Colonic mucosa (tissue), 4 donors: ENCODE measurements at regions not wholly inside any gene's neighbourhood (a gene's known extent, or its start where the extent isn't known, plus 50 kb on each side); places are given as distances from the start of the nearest gene placed in this dataset.

Source experiments
- DNase-seq: peaks from one replicate; pipeline ENCODE4 v3.0.0-alpha.2; 2020
- H3K27ac ChIP-seq: fragments of 200-600 bp; one replicate; pipeline ENCODE4 v1.8.0; 2021
- H3K27me3 ChIP-seq: fragments of 200-600 bp; one replicate; pipeline ENCODE4 v1.8.0; 2021
- H3K36me3 ChIP-seq: fragments of 200-600 bp; one replicate; pipeline ENCODE4 v1.8.0; 2021
- H3K4me1 ChIP-seq: fragments of 200-600 bp; one replicate; pipeline ENCODE4 v1.8.0; 2021; ENCODE audit warnings: mild to moderate bottlenecking
- H3K4me3 ChIP-seq: fragments of 200-600 bp; one replicate; pipeline ENCODE4 v1.8.0; 2021
- H3K9ac ChIP-seq, 2 donors: one replicate each; pipeline ENCODE4 v1.7.0; 2013; ENCODE audit warnings: control low read depth in 2 of 2, low read depth in 2 of 2, low read length in 2 of 2
- H3K9me3 ChIP-seq: fragments of 200-600 bp; one replicate; pipeline ENCODE4 v1.8.0; 2021
- intact Hi-C: fragments of 100-400 bp; cut with DNase I; formaldehyde crosslinking; loops from one replicate; pipeline ENCODE4 v1.14.1; 2022
- TF ChIP-seq, protein P1 (sequence below): fragments of 200-600 bp; IDR thresholded peaks from one replicate; pipeline ENCODE4 v1.8.0; 2022; ENCODE audit warnings: antibody characterized with exemption, mild to moderate bottlenecking
- donor health status: healthy.
- donor health status: DM: no; HTN: no; CAD: no.
- donor health status: DM: no; HTN: no; CAD: no.

DNA sequence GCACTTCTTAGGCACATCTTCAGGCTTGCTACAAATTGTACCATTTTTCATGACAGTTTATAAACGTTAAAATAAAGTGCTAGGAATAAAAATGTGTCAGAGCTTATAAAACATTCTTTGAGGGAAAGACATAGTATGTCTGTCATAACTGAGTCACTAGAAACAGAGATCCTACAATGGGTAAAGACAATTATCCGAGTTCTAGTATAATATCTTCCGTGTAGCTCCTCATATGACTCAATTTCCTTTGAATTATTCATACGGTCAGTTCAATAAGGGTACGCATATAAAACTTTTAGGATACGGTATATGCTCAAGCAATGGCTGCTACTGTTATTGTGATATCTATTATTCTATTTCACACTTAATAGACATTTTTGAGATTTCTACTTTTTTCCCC lies 349.1 kb downstream of the PCDH10 start:
- intact Hi-C loops, result no loop called here
- DNase-seq, result no peak
- TF ChIP-seq, protein P1, sequence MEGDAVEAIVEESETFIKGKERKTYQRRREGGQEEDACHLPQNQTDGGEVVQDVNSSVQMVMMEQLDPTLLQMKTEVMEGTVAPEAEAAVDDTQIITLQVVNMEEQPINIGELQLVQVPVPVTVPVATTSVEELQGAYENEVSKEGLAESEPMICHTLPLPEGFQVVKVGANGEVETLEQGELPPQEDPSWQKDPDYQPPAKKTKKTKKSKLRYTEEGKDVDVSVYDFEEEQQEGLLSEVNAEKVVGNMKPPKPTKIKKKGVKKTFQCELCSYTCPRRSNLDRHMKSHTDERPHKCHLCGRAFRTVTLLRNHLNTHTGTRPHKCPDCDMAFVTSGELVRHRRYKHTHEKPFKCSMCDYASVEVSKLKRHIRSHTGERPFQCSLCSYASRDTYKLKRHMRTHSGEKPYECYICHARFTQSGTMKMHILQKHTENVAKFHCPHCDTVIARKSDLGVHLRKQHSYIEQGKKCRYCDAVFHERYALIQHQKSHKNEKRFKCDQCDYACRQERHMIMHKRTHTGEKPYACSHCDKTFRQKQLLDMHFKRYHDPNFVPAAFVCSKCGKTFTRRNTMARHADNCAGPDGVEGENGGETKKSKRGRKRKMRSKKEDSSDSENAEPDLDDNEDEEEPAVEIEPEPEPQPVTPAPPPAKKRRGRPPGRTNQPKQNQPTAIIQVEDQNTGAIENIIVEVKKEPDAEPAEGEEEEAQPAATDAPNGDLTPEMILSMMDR, result no peak
- no peak overlapping the region for H3K27ac ChIP-seq
- H3K27me3 ChIP-seq, result no peaks in the 10 kb centered on the region
- H3K9me3 ChIP-seq, result no peaks in the 10 kb centered on the region
- H3K4me3 ChIP-seq, result no peak overlapping the region
- no peak overlapping the region for H3K9ac ChIP-seq
- H3K36me3 ChIP-seq, result no peaks in the 10 kb centered on the region
- H3K4me1 ChIP-seq, result no peaks in the 10 kb centered on the region

DNA sequence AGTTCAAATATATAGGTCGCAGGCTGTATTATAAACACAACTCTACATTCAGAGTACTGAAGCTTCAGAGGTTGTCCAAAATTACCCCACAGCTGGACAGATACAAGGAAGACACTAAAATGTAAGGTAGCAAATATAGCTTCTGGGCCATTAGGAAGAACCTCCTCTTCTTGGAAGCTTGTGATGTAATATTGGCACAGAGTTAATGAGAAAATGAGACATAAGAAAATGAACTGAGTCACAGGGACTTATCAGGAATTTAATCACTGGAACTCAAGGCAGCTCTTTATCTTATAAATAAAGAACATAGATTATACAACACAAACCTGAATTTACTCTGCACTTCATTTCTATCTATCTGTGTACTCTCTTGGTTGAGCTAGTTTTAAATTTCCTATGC lies 344.7 kb downstream of the PCDH10 start:
- TF ChIP-seq, protein P1, result no peak
- H3K36me3 ChIP-seq, result no peaks in the 10 kb centered on the region
- no peaks in the 10 kb centered on the region for H3K4me1 ChIP-seq
- H3K4me3 ChIP-seq, result no peak overlapping the region
- no peak overlapping the region for H3K27ac ChIP-seq
- no peak overlapping the region for H3K9ac ChIP-seq
- intact Hi-C loops, result no loop called here
- DNase-seq, result no peak
- H3K9me3 ChIP-seq, result no peaks in the 10 kb centered on the region
- H3K27me3 ChIP-seq, result no peaks in the 10 kb centered on the region

DNA sequence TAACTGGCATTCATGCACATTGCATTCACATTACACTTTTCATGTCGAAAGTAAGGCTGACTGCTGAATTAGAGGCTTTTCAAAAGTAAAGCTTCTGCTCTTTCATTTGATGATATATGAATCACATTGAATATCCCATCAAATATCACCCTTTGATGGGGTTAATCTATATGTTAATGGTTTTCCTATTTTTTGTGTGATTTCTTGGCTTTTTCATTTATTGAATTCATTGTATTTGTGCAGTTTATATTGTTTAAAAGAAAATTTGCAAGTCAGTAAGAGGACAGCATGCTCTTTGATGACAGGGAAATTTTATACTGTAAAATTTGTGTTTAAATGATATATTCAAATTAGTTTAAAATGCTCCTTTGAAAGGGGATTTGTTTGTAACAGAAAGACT lies 344.1 kb downstream of the PCDH10 start:
- no peaks in the 10 kb centered on the region for H3K4me1 ChIP-seq
- no peaks in the 10 kb centered on the region for H3K36me3 ChIP-seq
- TF ChIP-seq, protein P1, result no peak
- H3K27ac ChIP-seq, result no peak overlapping the region
- H3K9ac ChIP-seq, result no peak overlapping the region
- no peaks in the 10 kb centered on the region for H3K9me3 ChIP-seq
- intact Hi-C loops, result no loop called here
- no peaks in the 10 kb centered on the region for H3K27me3 ChIP-seq
- H3K4me3 ChIP-seq, result no peak overlapping the region
- no peak for DNase-seq

DNA sequence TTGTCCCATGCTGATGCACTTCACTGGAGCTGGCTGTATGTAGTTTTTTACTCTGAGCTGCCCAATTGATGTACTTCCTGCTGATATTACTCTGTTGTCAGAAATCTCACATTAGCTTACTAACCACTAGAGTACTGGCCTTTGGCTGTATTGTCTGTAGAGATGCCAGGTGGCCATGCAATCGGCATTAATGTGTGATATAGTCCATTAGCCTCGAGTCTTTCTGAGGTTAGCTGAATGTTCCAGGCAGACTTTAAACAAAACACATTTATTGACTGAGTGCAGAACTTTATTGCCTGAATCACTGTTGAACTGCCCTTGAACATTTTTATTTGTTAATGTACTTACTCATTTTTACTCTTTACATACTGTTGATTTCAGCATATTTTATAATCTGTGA lies 335.2 kb downstream of the PCDH10 start:
- TF ChIP-seq, protein P1, result no peak
- H3K9me3 ChIP-seq, result no peaks in the 10 kb centered on the region
- DNase-seq, result no peak
- H3K27me3 ChIP-seq, result no peaks in the 10 kb centered on the region
- intact Hi-C loops, result no loop called here
- no peak overlapping the region for H3K27ac ChIP-seq
- no peak overlapping the region for H3K4me3 ChIP-seq
- no peak overlapping the region for H3K9ac ChIP-seq
- H3K36me3 ChIP-seq, result no peaks in the 10 kb centered on the region
- no peaks in the 10 kb centered on the region for H3K4me1 ChIP-seq

DNA sequence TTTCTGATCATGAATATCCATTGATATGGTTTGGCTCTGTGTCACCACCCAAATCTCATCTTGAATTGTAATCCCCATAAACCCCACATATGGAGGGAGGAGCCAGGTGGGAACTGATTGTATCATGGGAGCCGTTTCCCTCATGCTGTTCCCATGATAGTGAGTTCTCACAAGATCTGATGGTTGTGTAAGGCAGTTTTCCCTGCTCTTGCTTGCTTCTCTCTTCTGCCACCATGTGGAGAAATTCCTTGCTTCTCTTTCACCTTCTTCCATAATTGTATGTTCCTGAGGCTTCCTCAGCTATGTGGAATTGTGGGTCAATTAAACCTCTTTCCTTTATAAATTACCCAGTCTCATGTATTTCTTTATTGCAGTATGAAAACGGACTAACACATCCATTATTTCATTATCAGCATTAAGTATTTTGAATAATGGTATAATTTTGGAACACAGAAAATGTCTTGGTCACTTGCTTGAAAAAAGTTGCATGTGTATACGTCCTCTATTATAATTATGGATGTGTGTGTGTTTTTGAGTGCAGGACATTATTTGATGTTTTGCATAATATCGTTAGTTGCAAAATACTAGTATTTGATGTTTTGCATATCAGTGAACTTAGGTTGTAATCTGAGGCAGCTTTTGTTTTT lies 334.6 kb downstream of the PCDH10 start:
- Histone ChIP-seq H3K27ac (no peak overlapping the region), H3K9ac (no peak overlapping the region), H3K4me1 (no peaks in the 10 kb centered on the region), H3K27me3 (no peaks in the 10 kb centered on the region), H3K4me3 (no peak overlapping the region), H3K9me3 (no peaks in the 10 kb centered on the region), H3K36me3 (no peaks in the 10 kb centered on the region)
- DNase-seq, result no peak
- TF ChIP-seq, protein P1, result no peak
- intact Hi-C loops, result no loop called here
